GM12872 (cell line): ENCODE measurements at regions not wholly inside any gene's neighbourhood (a gene's known extent, or its start where the extent isn't known, plus 50 kb on each side); places are given as distances from the start of the nearest gene placed in this dataset.

Experiments
- TF ChIP-seq, protein P1 (sequence below): IDR thresholded peaks from 3 replicates; pipeline ENCODE4 v1.5.1; 2011; ENCODE audit warnings: low read depth, mild to moderate bottlenecking, low read length, moderate library complexity; ENCODE audit not compliant: insufficient read depth

DNA sequence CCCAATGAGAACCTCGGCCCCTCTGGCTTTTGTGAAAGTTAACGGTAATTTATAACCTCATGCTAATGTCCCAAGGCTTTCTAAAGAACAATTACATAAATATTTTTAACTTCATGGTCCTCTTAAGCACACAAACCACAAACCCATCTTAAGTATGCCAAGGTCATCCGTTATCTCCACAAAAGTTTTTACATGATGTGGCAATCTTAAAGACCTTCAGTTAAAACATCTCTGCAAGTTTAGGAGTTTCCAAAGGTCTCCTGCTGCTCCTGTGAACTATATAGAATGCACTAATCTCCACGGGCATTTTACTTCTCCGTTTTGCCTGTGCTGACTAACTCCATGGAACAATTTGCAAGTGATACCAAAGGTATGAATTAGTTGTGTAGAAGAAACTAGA is 228.2 kb downstream of the TLE1 start:
- TF ChIP-seq, protein P1, sequence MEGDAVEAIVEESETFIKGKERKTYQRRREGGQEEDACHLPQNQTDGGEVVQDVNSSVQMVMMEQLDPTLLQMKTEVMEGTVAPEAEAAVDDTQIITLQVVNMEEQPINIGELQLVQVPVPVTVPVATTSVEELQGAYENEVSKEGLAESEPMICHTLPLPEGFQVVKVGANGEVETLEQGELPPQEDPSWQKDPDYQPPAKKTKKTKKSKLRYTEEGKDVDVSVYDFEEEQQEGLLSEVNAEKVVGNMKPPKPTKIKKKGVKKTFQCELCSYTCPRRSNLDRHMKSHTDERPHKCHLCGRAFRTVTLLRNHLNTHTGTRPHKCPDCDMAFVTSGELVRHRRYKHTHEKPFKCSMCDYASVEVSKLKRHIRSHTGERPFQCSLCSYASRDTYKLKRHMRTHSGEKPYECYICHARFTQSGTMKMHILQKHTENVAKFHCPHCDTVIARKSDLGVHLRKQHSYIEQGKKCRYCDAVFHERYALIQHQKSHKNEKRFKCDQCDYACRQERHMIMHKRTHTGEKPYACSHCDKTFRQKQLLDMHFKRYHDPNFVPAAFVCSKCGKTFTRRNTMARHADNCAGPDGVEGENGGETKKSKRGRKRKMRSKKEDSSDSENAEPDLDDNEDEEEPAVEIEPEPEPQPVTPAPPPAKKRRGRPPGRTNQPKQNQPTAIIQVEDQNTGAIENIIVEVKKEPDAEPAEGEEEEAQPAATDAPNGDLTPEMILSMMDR = no peak

DNA sequence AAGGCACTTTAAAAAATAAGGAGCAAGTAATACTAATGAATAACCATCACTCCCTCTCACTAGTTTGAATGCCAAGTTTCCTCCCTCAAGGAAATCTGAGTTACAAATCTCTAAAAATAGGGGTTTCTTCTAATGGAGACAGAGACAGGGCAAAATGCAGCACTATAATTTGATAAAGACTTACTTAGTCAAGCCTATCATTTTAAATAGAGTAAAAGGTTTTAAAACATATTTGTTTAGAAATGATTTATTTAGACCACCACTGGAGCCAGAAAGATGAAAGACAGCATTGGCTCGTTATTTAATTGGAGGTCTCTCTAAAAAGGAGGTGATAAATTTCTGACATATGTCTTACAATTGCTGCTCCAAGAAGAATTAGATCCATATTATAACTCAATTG is 228.7 kb downstream of the TLE1 start:
- TF ChIP-seq, protein P1 = no peak

DNA sequence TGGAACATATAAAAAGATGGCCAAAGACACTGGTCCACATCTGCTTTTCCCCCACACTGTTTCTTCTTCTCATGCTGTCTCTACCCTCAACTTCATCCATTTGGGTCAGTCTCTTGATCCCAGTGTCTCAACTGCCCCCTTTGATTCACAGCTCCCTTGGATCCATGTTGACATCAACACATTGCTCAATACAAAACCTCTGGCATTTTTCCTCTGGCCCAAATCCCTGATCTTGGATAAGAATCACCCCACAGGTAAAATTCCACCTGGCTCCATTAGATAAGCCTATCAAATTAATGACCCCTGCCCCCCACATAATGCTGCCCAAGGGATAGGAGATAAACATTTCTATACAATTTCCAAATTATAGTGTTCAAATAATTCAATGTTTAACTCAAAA is 229.8 kb downstream of the TLE1 start:
- TF ChIP-seq, protein P1 = no peak

DNA sequence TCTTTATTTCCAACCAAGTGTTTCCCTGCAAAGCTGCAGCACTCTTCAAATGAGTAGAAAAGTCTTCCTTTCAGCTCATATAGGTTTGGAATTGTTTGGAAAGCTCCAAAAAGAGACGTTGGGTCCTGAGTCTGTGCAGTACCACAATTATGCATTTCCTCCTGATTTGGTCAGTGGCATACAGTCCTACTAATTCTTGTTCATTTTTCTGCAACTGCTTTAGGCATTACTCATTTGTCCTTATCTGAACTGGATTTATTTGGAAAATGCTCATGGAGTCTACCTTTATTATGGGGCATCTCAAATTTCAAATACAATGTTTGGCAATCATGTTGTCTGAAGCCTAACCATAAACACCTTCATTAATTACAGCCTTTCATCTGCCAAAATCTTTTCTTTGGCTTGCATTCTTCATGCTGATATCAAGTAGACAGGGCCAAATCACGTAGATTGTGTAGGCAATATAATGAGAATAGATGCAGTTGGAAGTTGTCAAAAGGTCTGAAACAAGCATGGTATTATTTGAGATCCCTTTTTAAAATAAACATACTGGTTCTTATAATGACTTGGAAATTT is 232.8 kb downstream of the TLE1 start:
- TF ChIP-seq, protein P1 = no peak

DNA sequence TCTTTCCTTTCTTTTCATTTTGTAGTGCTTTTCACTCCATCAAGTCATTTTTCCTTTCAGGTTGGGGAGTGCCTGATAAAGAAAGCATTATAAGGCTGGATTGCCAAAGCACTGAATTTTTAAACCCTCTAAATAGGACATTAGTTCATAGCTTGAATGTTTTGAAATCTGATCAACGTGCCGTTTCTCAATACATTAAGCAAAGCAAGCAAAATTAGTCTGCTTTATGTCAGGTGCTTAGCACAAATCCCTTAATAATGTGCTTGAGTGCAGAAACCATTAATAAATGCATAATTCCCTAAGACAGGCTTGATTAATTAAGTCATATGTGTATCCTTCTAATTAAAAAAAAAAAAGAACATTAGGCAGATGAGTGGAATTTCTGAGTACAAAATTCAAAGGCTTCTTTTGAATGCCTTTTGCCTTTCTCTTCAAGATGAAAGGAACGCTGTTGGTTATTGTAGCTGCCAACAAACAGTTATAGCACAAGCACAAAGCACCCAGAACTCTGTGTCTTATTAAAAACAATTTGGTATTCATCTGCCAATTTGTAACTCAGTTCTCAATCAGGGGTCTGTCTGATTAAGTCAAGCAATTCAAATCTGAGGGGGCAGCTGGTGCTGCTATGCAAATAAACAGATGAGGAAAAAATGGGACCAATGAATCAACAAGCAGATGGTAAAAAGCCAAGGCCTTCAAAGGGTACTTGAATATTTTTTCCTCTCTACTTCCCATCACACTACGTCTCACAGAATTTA is 233.7 kb downstream of the TLE1 start:
- TF ChIP-seq, protein P1 = no peak

DNA sequence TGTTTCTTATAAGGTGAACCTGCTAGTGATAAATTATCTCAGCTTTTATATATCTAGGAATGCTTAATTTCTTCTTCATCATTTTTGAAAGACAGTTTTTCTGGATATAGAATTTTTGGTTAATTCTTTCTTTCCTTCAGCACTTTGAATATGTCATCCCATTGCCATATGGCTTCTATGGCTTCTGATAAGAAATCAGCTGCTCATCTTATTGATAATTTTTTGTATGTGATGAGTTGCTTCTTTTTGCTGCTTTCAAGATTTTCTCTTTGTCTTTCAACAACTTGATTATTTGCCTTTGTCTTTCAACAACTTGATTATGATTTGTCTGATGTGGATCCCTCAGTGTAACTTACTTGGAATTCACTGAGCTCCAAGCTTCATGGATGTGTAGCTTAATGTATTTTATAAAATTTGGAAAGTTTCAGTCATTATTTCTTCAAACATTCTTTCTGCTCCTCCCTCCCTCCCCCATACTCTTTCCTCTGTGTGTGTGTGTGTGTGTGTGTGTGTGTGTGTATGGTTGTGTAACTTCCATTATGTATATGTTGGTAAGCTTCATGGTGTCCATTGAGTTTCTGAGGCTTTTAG is 243.9 kb downstream of the TLE1 start:
- TF ChIP-seq, protein P1 = no peak

DNA sequence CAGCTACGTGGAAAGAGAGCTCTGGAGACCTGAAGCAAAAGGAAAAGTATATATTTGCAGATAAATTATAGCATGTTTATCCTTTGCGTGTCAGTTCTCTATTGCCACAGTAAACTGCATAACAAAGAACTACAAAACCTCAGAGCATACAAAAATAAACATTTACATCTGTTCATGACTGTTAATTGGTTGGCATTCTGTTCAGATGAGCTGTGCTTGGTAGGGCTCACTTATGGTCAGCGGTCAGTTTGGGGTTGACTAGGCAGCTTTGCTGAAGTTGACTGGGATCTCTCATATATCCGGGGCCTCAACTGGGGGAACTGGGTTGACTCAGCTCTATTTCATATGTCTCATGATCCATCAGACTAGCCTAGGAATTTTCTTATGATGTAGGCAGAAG is 257.7 kb downstream of the TLE1 start:
- TF ChIP-seq, protein P1 = no peak
